ENCODE measurements at regions not wholly inside any gene's neighbourhood (a gene's known extent, or its start where the extent isn't known, plus 50 kb on each side); places are given as distances from the start of the nearest gene placed in this dataset.

GRCh38 chr9:89720696-89721175, 115.9 kb downstream of the GADD45G start:
- Histone ChIP-seq H3K9me3 (no peaks in the 10 kb centered on the region), H3K36me3 (no peaks in the 10 kb centered on the region), H3K27ac (no peak overlapping the region), H3K4me1 (peaks cover 15% of the 10 kb centered on the region), H3K4me3 (no peak overlapping the region), H3K27me3 (ENCODE audit: low read depth) (no peaks in the 10 kb centered on the region)
- DNase-seq (no peak), ATAC-seq (no peak)
- no peak for TF ChIP-seq CTCF (IDR thresholded peaks at IDR 0.05)
- intact Hi-C loops (cut with DNase I): no loop called here

- Histone ChIP-seq H3K27ac (no peak overlapping the region), H3K36me3 (no peaks in the 10 kb centered on the region), H3K27me3 (ENCODE audit: low read depth) (no peaks in the 10 kb centered on the region), H3K9me3 (no peaks in the 10 kb centered on the region), H3K4me1 (peaks cover 14% of the 10 kb centered on the region), H3K4me3 (no peak overlapping the region)
- peak; percentile 43 to 61 for ATAC-seq
- TF ChIP-seq CTCF (IDR thresholded peaks at IDR 0.05): no peak
- intact Hi-C loops (cut with DNase I): no loop called here
- no peak for DNase-seq
These were observed 116.4 kb downstream of the GADD45G start for GRCh38 chr9:89721176-89721700.

- Histone ChIP-seq H3K9me3 (no peaks in the 10 kb centered on the region), H3K27ac (no peak overlapping the region), H3K4me1 (peaks cover 14% of the 10 kb centered on the region), H3K36me3 (no peaks in the 10 kb centered on the region), H3K4me3 (no peak overlapping the region), H3K27me3 (ENCODE audit: low read depth) (no peaks in the 10 kb centered on the region)
- DNase-seq: no peak
- intact Hi-C loops (cut with DNase I): no loop called here
- peak in 1 of 2 donors; percentile 52 for ATAC-seq
- no peak for TF ChIP-seq CTCF (IDR thresholded peaks at IDR 0.05)
These were observed 117.2 kb downstream of the GADD45G start for GRCh38 chr9:89721971-89722530.

- intact Hi-C loops (cut with DNase I): no loop called here
- no peak overlapping the region for H3K27ac ChIP-seq
- no peaks in the 10 kb centered on the region for H3K27me3 ChIP-seq (ENCODE audit: low read depth)
- ATAC-seq (no peak), DNase-seq (no peak)
- no peak overlapping the region for H3K4me3 ChIP-seq
- peaks cover 14% of the 10 kb centered on the region for H3K4me1 ChIP-seq
- TF ChIP-seq CTCF (IDR thresholded peaks at IDR 0.05): no peak
- no peaks in the 10 kb centered on the region for H3K9me3 ChIP-seq
- no peaks in the 10 kb centered on the region for H3K36me3 ChIP-seq
These were observed 117.9 kb downstream of the GADD45G start for GRCh38 chr9:89722712-89723111.

- no peak overlapping the region for H3K4me3 ChIP-seq
- TF ChIP-seq CTCF (IDR thresholded peaks at IDR 0.05): no peak
- H3K36me3 ChIP-seq: no peaks in the 10 kb centered on the region
- H3K27me3 ChIP-seq (ENCODE audit: low read depth): no peaks in the 10 kb centered on the region
- DNase-seq: no peak
- intact Hi-C loops (cut with DNase I): no loop called here
- ATAC-seq: no peak
- H3K9me3 ChIP-seq: no peaks in the 10 kb centered on the region
- H3K27ac ChIP-seq: no peak overlapping the region
- peaks cover 14% of the 10 kb centered on the region for H3K4me1 ChIP-seq
These were observed 118.8 kb downstream of the GADD45G start for GRCh38 chr9:89723469-89724100.

All from lower lobe of right lung (tissue), 2 donors.